ENCODE measurements at regions not wholly inside any gene's neighbourhood (a gene's known extent, or its start where the extent isn't known, plus 50 kb on each side); places are given as distances from the start of the nearest gene placed in this dataset.

DNA sequence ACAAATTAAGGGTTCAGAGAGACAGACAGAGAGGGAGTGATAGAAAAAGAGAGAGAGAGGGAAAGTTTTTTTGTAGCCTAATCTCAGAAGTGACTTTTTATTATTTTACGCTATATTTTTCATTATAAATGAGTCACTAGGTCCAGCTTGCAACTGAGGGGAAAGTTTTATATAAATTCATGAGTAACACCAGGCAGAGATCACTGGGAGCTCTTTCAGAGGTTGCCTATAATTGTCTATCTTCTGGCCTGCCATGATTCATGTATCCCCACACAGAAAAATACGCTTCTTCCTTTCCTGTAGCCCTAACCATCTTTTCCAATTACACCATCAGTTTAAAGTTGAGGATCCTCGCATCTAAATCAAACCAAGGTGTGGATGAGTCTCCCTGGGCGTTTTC lies 467.9 kb downstream of the SLITRK1 start:
- intact Hi-C loops (cut with DNase I): no loop called here
- DNase-seq (ENCODE audit: low spot score): no peak

DNA sequence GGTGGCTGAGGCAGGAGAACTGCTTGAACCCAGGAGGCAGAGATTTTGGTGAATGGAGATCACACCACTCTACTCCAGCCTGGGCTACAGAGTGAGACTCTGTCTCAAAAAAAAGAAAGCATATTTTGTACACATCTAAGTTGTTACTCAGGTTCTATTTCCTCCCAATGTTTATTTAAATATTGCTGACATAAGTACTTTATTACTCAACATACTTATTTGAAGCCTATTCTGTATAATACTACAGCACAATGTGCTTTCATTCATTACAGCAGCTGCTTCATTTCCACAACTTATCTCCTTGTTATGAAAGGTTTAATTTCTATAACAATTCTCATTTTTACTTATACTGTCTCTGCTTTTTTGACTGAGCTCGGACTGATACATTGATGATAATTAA lies 495.7 kb downstream of the SLITRK1 start:
- DNase-seq (ENCODE audit: low spot score): no peak
- intact Hi-C loops (cut with DNase I): no loop called here

DNA sequence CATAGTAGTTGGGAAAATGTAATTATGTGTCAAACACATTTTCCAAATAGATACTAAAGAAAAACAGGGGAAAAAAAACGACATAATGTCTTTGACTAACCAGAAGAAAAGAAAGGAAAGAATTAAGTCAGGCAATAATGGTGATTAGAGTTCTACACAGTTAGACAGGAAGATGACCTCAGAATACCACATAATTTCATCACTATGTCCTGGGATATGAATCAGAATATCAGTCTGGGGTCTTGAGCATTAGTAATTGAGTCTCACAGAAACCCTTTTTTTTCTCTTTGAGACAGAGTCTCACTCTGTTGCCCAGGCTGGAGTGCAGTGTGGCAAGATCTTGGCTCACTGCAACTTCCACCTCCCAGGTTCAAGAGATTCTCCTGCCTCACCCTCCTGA lies 503.4 kb downstream of the SLITRK1 start:
- DNase-seq (ENCODE audit: low spot score): no peak
- intact Hi-C loops (cut with DNase I): no loop called here

DNA sequence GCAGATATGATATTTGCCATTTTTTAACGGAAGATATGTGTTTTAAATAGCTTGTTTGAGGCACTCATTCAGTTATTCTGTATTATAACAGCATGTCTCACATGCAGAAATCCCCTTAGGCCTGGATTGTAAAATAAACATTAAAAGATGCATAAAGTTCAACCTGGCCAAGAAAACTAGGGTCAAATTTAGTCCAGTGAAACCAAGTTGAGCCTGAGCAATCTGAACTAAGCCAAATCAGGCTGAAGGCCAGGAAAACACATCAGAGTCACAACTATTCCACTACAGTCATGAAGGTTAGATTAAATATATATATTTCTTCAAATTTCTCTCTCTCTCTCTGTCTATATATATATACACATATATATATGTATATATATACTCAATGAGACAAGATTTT lies 504.8 kb downstream of the SLITRK1 start:
- no peak for DNase-seq (ENCODE audit: low spot score)

DNA sequence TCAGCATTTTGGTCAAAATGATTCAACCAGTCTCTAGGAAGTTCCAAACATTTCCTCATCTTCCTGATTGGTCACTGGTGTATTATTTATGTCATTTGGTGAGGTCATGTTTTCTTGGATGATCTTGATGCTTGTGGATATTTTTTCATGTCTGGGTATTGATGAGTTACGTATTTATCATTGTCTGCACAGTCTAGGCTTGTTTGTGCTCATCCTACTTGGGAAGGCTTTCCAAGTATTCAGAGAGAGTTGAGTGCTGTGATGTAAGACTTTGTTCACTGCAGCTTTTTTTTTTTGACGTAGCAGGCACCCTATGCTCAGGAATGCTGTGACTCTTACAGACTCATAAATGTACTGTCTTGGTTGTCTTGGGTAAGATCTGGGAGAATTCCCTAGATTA lies 509.5 kb downstream of the SLITRK1 start:
- intact Hi-C loops (cut with DNase I): no loop called here
- no peak for DNase-seq (ENCODE audit: low spot score)

More for the DNA sequence above, 504.8 kb downstream of the SLITRK1 start:
- intact Hi-C loops (cut with DNase I): no loop called here

DNA sequence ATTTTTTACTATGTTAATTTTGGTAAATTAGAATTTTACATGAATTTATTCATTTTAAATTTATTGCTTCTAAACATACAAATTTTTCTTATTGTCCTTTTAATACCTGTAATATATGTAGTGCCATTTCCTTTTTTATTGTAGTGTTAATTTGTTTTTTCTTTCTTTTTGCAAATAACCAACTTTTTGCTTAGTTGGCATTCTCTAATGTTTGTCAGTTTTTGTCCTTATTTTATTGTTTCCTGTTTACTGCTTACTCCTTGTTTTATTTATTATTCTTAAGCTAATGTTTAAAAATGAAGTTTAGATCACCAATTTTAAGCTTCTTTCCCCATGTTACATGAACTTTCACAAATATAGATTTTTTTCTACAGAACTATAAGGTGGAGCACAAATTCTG lies 516.6 kb downstream of the SLITRK1 start:
- no peak for DNase-seq (ENCODE audit: low spot score)
- intact Hi-C loops (cut with DNase I): no loop called here

DNA sequence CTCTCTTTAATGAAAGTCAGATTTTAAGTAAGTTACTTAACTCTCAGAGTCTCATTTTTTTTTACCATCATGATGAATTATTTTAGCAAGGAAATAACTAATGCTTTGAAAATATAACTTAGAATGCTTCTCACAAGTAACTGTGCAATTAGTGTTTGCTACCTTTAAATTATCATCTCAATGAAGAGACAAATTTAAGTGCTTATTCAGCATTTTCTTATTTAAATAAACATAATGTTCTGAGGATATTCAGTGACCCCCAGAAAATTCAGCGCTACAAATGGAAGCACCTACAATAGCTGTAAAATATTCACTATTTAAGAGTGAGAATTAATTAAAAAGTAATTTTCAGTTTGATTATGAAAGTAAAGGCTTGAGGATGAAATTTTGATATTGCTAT lies 527.2 kb downstream of the SLITRK1 start:
- DNase-seq (ENCODE audit: low spot score): no peak

DNA sequence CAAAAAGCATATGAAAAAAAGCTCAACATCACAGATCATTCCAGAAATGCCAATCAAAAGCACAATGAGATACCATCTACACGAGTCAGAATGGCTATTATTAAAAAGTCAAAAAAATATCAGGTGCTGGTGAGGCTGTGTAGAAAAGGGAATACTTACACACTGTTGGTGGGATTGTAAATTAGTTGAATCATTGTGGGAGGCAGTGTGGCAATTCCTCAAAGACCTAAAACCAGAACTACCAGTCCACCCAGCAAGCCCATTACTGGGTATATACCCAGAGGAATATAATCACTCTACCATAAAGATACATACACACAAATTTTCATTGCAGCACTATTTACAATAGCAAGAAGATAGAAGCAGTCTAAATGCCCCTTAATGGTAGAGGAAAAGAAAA lies 529.9 kb downstream of the SLITRK1 start:
- intact Hi-C loops (cut with DNase I): no loop called here
- no peak for DNase-seq (ENCODE audit: low spot score)

More for the DNA sequence above, 527.2 kb downstream of the SLITRK1 start:
- intact Hi-C loops (cut with DNase I): no loop called here

DNA sequence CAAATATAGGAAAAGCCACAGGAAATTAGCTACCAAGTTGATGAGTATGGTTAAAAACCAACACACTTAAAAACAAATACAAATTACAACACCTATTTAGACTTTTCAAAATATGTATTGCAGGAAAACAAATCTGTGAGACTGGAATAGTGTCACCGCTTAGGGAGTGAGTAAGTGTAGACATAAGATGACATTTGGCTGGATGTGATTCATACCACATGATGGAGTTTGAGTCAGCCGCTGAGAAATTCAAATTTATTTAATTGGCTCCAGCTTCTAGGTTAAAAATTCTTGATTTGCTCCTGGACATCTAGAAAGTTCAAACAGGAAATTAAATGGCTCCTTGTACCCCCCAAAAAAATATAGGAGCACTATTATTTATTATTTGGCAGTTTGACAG lies 531.7 kb downstream of the SLITRK1 start:
- intact Hi-C loops (cut with DNase I): no loop called here
- no peak for DNase-seq (ENCODE audit: low spot score)

DNA sequence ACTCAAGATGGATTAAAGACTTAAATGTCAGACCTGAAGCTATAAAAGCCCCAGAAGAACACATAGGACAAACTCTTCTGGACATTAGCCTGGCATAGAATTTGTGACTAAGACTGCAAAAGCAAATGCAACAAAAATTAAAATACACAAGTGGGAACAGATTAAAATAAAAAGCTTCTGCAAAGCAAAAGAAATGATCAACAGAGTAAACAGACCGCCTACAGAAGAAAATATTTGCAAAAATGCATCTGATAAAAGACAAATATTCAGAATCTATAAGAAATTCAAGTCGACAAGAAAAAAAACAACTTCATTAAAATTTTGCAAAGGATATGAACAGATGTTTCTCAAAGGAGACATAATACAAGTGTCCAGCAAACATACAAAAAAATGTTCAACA lies 537.8 kb downstream of the SLITRK1 start:
- DNase-seq (ENCODE audit: low spot score): no peak
- intact Hi-C loops (cut with DNase I): no loop called here

DNA sequence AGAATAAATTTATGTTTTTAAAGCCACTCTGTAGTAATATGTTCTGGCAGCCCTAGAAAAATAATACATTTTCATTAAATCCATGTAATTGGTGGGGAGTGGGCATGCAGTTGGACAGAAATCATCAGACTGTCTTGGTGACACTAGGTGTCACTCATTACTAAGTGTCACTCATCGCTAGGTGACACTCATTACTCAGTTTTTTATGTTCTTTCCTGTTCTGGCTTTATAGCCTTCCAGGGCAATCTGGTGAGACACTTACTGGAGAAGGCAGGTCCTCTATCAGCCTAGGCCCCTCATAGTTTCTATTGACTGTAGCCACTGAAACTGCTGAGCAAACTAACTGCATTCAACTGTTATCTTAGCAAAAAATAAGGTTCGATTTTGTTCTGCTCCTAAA lies 542.1 kb downstream of the SLITRK1 start:
- intact Hi-C loops (cut with DNase I): no loop called here
- DNase-seq (ENCODE audit: low spot score): no peak

DNA sequence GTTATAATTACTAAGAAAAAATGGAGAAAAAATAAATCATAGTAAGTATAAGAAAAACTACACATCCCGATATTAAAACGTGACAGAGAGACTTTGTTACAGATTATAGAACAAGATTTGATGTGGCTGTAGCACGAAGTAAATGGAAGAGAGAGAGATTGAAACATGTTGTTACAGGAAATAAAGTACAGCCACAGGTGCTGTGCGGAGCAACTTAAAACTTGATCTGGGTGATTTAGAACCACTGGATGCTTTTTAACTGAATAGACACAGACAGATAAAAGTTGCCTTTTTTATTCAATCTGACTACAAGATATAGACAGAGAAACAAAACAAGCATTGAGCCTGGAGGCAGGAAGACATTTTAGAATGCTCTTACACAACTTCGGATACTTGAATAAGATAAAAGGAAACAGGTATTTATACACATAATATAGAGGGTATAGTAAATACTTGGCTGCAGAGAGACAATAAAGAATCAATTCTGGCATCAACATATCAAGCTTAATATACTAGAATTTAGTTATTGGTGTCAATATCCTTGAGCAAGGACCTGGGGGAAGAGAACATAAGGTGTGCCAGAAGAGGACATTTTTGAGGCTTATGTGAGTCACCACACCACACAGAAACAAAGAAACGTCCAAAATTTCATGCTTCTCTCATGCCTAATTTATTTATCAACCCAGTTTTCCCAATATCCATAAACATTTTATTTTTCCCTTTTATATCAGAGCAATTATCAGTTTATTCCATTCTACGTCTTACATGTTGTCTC lies 548.5 kb downstream of the SLITRK1 start:
- DNase-seq (ENCODE audit: low spot score): no peak
- intact Hi-C loops (cut with DNase I): no loop called here

DNA sequence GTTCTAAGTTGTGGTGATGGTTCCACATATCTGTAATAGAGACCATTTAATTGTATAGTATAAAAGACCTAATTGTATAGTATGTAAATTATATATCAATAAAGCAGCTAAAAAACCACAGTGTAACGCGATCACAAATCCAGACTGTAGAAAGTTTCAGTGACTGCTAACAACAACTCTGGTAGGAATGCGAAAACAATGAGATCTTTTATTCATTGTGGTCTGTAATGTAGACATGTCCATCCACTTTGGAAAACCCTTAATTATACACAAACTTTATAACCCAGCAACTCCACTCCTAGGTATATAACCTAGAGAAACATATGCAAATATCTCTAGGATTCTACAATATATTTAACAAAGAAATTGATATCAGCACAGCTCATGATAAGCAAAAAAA lies 549.5 kb downstream of the SLITRK1 start:
- DNase-seq (ENCODE audit: low spot score): no peak
- intact Hi-C loops (cut with DNase I): no loop called here

DNA sequence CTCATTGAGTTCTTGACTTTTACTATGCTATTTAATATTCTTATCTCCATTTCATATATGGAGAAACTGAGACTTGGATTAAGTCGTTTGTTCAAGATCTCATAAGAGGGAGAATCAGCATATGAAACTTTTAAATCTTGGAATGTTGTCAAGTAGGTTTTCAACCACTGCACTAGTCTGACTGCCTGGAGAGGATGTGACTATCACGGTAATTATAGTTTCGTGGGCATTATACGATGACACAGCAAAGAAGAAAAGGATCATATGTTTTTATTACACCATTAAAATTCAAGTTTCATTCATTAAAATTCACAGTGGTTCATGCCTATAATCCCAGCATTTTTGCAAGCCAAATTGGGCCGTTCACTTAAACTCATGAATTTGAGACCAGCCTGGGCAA lies 555.2 kb downstream of the SLITRK1 start:
- intact Hi-C loops (cut with DNase I): no loop called here
- no peak for DNase-seq (ENCODE audit: low spot score)

DNA sequence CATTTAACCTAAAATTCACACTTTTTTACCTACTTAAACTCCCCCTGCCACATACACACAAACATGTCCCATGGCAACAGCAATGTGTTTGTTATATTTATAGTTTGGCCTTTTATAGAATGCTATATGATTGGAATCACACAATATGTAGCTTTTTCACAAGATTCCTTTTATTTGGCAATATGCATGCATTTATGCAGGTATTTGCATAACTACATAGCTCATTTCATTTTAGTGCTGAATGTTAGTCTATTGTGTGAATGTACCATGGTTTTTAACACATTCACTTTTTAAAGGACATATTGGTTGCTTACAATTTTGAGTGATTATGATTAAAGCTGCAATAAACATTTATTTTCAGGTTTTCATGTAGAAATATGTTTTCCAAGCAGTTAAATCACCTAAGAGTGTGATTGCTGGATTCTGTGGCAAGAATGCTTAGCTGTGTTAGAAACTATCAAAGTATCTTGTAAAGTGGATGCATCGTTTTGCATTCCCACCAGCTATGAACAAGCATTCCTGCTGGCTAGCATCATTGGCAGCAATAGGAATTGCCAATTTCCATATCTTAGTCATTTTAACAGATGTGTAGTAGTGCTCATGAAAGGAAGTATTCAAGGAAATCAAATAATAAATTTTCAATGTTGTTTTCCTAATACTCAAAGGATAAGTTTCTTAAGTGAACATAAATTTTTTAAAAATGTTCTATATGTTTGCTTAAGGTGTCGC lies 557.0 kb downstream of the SLITRK1 start:
- intact Hi-C loops (cut with DNase I): no loop called here
- DNase-seq (ENCODE audit: low spot score): no peak

DNA sequence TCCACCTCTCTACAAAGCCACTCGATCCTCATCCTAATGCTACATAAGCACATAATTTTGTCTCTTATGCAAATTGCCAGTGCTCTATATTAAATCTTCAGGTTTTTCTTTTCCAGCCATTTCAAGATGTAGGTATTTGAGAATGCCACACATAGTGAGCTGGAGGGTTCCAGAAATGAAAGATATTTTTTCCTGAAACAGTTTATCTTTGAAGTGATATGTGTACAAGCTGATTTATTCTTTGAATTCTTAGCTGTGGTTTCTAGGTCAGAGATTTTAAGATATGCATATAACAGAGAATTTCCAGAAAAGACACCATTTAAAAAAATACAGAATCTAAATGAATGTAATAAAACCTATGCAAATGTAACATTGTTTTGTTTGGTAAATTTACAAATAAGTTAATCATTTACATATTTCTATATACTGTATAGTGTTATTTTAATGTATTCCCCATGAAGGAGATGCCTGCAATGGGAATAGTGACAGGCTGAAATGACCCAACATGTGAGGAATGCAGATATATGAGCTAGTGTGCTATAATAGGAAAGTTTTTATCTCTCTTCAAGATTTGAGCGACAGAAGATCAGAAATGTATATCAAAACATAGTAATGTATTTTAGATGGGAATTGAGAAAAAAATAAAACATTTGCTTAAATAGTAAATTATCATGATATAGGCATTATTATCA lies 570.2 kb downstream of the SLITRK1 start:
- no peak for DNase-seq (ENCODE audit: low spot score)
- intact Hi-C loops (cut with DNase I): no loop called here

DNA sequence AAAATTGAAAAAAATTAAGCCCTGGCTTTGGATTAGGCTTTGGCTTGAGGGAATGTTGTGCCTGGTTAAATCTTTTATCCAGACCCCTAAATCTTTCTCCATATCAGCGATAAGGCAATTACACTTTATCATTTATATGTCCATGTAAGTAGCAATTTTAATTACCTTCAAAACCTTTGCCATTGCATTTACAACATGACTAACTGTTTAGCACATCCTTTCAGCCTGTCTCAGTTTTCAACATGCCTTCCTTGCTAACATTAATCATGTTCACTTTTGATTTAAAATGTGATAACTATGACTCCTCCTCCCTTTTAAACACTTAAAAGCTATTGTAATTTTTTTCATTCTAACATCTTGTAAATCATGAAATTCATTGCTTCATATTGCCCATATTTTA lies 583.7 kb downstream of the SLITRK1 start:
- no peak for DNase-seq (ENCODE audit: low spot score)
- intact Hi-C loops (cut with DNase I): no loop called here

DNA sequence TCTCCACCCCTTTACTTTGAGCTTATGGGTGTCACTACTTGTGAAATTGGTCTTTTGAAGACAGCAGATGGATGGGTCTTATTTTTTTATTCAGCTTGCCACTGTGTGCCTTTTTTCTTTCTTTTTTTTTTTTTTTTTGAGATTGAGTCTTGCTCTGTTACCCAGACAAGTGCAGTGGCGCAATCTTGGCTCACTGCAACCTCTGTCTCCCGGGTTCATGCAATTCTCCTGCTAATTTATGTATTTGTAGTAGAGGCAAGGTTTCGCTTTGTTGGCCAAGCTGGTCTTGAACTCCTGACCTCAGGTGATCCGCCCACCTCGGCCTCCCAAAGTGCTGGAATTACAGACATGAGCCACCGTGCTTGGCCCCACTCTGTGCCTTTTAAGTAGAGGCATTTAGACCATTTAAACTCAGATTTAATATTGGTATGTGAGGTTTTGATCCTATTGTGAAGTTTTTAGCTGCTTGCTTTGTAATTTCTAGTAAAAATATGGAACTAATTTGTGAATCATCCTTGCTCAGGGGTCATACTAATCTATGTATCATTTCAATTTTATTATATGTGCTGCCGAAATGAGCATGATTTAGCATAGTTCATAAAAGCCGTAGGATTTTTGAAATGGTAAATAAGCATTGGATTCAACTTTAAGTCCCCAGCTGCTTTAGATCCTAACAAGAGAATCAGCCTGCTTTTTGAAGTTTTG lies 584.5 kb downstream of the SLITRK1 start:
- no peak for DNase-seq (ENCODE audit: low spot score)
- intact Hi-C loops (cut with DNase I): no loop called here

DNA sequence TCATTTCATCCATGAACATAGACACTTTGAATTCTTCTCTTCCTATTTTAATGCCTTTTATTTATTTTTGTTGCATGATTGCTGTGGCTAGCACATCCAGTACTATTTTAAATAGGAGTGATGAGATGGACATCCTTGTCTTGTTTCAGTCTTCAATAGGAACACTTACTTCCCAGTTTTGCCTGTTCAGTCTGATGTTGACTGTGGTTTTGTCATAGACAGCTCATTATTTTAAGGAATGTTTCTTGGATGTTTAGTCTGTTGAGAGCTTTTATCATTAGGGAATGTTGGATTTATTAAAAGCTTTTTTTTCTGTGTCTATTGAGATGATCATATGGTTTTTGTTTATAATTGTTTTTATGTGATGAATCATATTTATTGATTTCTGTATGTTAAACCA lies 586.6 kb downstream of the SLITRK1 start:
- intact Hi-C loops (cut with DNase I): no loop called here
- no peak for DNase-seq (ENCODE audit: low spot score)

DNA sequence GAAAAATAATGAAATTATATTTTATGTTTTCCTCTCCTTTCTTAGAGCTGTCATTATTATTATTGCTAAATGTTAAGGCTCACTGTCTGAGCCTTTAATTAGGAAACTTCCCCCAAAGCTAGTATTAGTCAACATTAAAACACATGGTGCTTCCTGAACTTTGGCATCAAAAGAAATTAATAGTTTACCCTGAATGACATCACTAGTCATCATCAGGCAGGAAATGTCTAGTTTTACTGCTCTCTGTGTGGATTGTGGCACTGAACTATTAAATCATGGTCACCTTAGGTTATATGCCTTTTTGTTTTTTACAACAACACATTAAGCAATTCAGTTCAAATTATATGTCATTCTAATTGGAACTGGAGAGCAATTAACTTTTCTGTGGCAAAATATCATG lies 595.5 kb downstream of the SLITRK1 start:
- intact Hi-C loops (cut with DNase I): no loop called here
- DNase-seq (ENCODE audit: low spot score): no peak
